H7 (cell line): ENCODE measurements at regions not wholly inside any gene's neighbourhood (a gene's known extent, or its start where the extent isn't known, plus 50 kb on each side); places are given as distances from the start of the nearest gene placed in this dataset.

ENCODE experiments used
- DNase-seq: peaks from one replicate; pipeline ENCODE4 v3.0.0; 2012
- H3K27me3 ChIP-seq: 2 replicates; pipeline ENCODE4 v1.6.0; 2011; ENCODE audit warnings: mild to moderate bottlenecking, low read length; ENCODE audit not compliant: control insufficient read depth, insufficient read depth
- H3K36me3 ChIP-seq: replicated peaks from 2 replicates; pipeline ENCODE4 v1.5.1; 2011; ENCODE audit warnings: low read length; ENCODE audit not compliant: control insufficient read depth, insufficient read depth
- H3K4me3 ChIP-seq: 2 replicates; pipeline ENCODE4 v1.5.1; 2011; ENCODE audit warnings: low read depth, mild to moderate bottlenecking, control low read depth, low read length, moderate library complexity; ENCODE audit not compliant: insufficient read depth

GRCh38 chr3:124461126-124461525 is 269.1 kb upstream of the UMPS start:
- no peak for DNase-seq
- Histone ChIP-seq H3K36me3 (no peaks in the 10 kb centered on the region), H3K27me3 (no peaks in the 10 kb centered on the region), H3K4me3 (no peak overlapping the region)

- no peaks in the 10 kb centered on the region for H3K36me3 ChIP-seq
- no peaks in the 10 kb centered on the region for H3K27me3 ChIP-seq
- no peak overlapping the region for H3K4me3 ChIP-seq
- DNase-seq: no peak
These were observed 268.2 kb upstream of the UMPS start for GRCh38 chr3:124461838-124462632.

GRCh38 chr3:124463234-124463633 is 267.0 kb upstream of the UMPS start:
- no peaks in the 10 kb centered on the region for H3K27me3 ChIP-seq
- H3K36me3 ChIP-seq: no peaks in the 10 kb centered on the region
- no peak overlapping the region for H3K4me3 ChIP-seq
- DNase-seq: no peak

DNA sequence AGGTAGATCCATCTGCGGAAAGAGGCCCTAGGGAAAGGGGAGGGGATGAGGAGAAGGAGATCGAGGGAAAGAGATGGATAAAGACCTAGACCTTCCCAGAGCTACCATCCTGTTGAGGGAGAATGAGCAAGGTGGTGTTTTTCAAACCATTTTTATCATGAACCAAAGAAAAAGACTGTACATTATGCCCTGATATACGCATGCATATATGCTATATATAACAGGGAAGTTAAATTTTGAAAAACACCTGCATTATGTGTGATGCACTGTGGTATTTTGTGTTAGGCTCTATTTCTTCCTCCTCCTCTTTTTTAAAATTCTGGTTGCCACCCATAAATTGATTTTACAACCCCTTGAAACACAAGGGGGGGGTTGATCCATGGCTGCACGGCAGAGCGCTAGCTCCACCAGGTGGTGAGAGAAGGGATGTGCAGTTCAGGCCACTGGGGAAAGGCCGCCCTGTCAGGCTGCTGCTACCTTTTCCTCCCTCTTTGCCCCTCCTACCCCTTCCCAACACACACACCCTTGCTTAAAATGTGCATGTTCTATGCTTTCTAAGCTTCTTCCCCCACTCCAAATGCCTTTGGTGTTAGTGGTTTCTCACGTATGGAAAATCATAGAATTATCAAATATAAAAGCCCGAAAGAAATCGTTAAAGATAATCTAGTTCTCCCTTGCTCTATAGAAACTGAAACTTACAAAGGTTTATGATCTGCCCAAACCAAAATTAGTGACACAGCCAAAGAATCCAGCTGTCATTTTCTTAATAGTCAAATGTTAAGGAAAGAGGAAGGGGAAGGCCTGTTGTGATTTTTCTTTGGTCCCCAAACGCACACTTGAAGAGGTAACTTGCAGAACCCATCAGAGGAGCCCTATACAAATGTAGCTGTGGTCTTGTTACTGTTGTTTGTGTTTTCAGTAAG is 262.0 kb upstream of the UMPS start:
- no peaks in the 10 kb centered on the region for H3K27me3 ChIP-seq
- no peak overlapping the region for H3K4me3 ChIP-seq
- no peaks in the 10 kb centered on the region for H3K36me3 ChIP-seq
- peak; percentile 81 for DNase-seq

DNA sequence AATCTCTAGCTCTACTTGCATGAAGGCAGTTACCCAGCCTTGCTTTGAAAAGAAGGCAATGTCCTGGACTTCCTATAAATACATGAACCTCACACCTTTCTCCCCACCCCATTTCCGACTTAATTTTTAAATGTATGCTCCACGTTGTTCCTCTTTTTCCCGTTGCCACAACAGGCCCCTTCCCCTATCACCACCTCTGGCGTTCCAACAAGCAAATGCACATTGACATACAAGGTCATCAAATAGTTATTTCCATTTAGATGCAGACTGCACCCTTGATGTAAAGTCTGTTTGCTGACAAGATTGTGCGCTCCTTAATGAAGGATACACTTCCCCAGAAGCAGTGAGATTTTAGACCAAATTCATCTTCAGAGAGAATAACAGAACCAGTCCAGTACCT is 260.7 kb upstream of the UMPS start:
- no peak for DNase-seq
- H3K27me3 ChIP-seq: no peaks in the 10 kb centered on the region
- H3K36me3 ChIP-seq: no peaks in the 10 kb centered on the region
- H3K4me3 ChIP-seq: no peak overlapping the region

GRCh38 chr3:124478830-124479229 is 251.4 kb upstream of the UMPS start:
- H3K36me3 ChIP-seq: no peaks in the 10 kb centered on the region
- H3K27me3 ChIP-seq: no peaks in the 10 kb centered on the region
- no peak for DNase-seq
- no peak overlapping the region for H3K4me3 ChIP-seq

DNA sequence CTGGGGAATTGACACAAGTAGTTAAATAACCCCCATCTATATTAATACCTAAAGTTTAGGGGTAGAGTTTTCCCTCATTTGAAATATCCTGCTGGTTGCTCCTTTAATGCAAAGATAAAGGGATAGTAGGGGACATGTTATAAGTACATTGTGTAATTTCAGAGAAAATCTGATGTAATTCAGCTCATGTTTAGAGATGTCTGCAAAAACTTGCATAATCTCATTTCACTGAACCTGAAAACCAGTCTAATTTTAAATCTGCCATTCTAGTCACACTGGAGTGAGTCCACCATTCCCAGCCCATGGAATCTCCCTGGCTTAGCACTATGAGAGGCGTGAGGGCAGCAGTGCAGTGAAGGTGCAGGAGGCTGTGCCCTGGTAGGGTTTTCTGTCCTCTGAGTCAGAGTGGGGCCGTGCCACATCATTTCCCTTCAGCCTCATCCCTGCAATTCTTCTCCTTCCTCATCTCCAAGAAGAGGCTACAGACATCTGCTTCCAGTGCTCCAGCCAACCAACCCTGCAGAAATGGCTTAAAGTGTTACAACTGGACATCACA is 246.3 kb upstream of the UMPS start:
- H3K36me3 ChIP-seq: no peaks in the 10 kb centered on the region
- no peaks in the 10 kb centered on the region for H3K27me3 ChIP-seq
- DNase-seq: no peak
- H3K4me3 ChIP-seq: no peak overlapping the region

DNA sequence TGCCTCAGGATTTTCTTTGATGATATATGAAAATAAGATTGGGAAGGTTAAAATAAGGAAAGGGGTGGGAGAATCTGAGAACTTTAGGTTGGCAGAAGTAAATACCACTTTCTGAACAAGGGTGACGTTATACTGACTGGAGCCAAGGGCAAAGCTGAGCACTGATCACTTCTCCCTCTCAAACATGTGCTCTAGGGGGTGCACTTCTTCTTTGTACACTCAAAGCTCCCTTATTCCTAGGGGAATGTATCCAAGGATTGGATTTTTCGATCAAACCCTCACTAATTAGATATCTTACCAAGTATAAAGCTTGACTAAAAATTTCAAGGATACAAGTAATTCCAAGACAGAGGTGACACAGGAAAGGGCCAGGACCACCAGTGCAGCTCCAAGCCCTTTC is 243.9 kb upstream of the UMPS start:
- DNase-seq: peak; percentile 36
- Histone ChIP-seq H3K4me3 (no peak overlapping the region), H3K36me3 (no peaks in the 10 kb centered on the region), H3K27me3 (no peaks in the 10 kb centered on the region)

DNA sequence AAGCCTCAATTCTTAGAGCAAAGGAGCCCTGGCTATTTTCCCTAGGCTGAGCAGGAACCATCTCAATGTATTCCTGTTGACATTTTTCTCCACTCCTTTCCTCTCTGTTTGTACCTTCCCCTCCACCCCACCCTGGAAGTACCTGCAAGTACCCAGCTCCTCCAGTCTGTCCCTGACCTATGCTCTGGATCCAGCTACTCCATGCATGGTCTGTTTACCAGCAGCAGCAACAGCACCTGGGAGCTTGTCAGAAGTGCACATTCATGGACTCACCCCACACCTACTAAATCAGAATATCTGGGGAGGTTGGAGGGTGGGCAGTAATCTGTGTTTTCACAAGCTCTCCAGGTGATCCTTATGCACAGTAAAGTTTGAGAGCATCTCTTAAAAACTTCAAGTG is 240.7 kb upstream of the UMPS start:
- Histone ChIP-seq H3K27me3 (no peaks in the 10 kb centered on the region), H3K4me3 (no peak overlapping the region), H3K36me3 (no peaks in the 10 kb centered on the region)
- no peak for DNase-seq

DNA sequence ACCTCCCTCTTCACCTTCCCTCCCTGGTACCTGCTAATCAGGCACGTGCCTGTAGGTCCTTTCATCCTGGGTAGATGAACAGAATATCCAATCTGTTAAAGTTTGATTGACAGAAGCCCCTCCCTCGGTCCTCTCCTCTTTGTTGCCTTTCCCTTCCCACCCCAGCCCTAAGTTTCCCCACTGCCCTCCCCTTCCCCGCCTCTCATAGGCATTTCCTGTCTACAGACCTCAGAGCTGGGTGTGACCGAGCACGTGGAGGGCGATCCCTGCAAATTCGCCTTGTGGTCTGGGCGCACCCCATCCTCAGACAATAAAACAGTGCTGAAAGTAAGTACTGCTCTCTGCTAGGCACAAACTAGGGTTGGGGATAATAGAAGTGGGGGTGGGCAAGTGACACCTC is 239.2 kb upstream of the UMPS start:
- H3K36me3 ChIP-seq: no peaks in the 10 kb centered on the region
- DNase-seq: no peak
- H3K4me3 ChIP-seq: no peak overlapping the region
- no peaks in the 10 kb centered on the region for H3K27me3 ChIP-seq

DNA sequence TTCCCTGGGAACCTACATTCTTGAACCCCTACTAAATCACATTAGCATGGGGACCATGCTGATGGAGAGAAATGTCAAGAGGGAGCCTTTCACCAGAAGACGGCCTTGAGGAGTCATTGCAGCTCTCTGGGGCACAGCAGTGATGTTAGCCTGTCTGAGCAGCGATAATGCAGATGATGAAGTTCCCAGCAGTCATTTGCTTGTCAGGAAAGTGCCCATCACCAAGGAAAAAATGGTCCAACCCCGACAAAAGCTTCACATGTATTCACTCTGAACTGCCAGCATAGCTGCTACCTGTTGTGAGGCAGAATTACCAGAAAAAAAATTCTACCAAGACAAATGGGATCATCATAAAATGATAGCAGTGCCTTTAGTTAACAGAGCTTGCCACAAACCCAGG is 238.4 kb upstream of the UMPS start:
- H3K36me3 ChIP-seq: no peaks in the 10 kb centered on the region
- no peak overlapping the region for H3K4me3 ChIP-seq
- DNase-seq: no peak
- no peaks in the 10 kb centered on the region for H3K27me3 ChIP-seq

GRCh38 chr3:124492824-124493223 is 237.4 kb upstream of the UMPS start:
- H3K36me3 ChIP-seq: no peaks in the 10 kb centered on the region
- no peak overlapping the region for H3K4me3 ChIP-seq
- DNase-seq: peak; percentile 44
- H3K27me3 ChIP-seq: no peaks in the 10 kb centered on the region

- H3K36me3 ChIP-seq: no peaks in the 10 kb centered on the region
- DNase-seq: no peak
- no peak overlapping the region for H3K4me3 ChIP-seq
- H3K27me3 ChIP-seq: no peaks in the 10 kb centered on the region
These were observed 234.2 kb upstream of the UMPS start for GRCh38 chr3:124496061-124496460.

DNA sequence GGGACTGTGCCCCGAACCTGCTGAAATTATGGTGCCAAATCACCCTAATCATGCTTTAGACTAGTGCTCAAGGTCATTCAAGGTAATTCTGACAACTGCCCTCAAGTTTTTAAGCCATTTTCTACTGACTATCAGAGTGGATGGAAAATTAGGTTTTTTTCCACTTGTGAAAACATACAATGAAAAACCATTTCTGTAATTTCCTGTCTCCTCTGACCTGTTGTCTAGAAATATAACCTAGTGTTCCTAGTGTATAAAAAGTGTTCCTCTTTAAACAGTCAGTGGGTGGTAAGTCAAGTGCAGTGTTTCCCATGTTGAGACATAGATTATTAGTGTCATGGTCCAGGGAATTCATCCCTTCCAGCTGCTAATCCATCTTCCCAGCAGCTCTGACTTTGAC is 232.8 kb upstream of the UMPS start:
- Histone ChIP-seq H3K36me3 (no peaks in the 10 kb centered on the region), H3K4me3 (no peak overlapping the region), H3K27me3 (no peaks in the 10 kb centered on the region)
- no peak for DNase-seq

DNA sequence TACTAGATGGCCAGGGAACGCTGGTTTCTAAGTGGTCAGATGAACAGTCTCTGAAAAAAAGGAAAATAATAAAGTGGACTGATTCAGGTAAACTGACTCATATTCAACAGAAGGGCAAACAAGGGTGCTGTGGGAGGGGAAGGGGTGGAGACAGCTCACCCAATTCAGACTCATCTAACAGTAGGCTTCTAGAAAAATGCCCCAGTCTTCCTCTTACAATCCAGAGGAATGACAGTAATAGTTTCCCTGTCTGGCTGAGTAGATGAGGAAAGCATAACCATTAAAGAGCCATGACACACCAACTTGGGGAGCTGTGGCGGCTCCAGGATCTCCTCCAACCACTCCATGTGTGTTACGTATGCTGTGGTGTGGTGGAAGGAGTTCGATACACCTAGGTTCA is 231.4 kb upstream of the UMPS start:
- no peak overlapping the region for H3K4me3 ChIP-seq

More for the DNA sequence above, 231.4 kb upstream of the UMPS start:
- Histone ChIP-seq H3K27me3 (no peaks in the 10 kb centered on the region), H3K36me3 (no peaks in the 10 kb centered on the region)
- no peak for DNase-seq
